ENCODE measurements at regions not wholly inside any gene's neighbourhood (a gene's known extent, or its start where the extent isn't known, plus 50 kb on each side); places are given as distances from the start of the nearest gene placed in this dataset.
A peak's percentile ranks its signal among the peaks of the same experiment; 100 is the strongest.

DNA sequence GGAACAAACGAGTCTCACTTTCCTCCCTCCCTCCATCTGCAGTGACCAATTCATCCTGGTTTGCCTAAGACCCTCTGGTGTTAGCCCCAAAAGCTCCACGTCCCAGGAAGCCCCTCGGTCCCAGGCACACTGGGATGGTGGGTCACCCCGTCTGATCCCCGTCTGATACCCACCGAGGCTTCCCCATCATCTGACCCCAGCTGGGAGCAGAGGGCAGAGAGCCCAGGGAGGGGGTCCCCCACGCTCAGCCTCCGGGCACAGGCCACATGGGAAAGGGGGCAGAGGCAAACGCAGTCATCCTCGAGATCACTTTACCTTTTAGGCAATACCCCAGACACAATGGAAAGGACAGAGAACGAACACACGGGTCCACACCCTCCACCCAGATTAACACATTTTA lies 291.6 kb upstream of the PPP2R2D start:
- Histone ChIP-seq H3K18ac (ENCODE audit: insufficient read length, low read depth, low read length) (no peak overlapping the region), H3K9me3 (ENCODE audit: control insufficient read depth, low read depth, low read length) (no peaks in the 10 kb centered on the region), H3K14ac (ENCODE audit: insufficient read depth, low read length) (peak overlapping the region; percentile 65; the same call in 1 of the 2 replicates), H4K5ac (ENCODE audit: insufficient read length, low read depth, low read length) (no peak overlapping the region), H3K9ac (ENCODE audit: extremely low read depth, insufficient read length, low read length) (no peak overlapping the region), H2AFZ (ENCODE audit: low read length) (no peak overlapping the region), H2BK120ac (ENCODE audit: low read depth, low read length, poor library complexity, severe bottlenecking) (no peak overlapping the region), H2BK20ac (ENCODE audit: low read depth, low read length, poor library complexity, severe bottlenecking) (no peak overlapping the region), H2AK5ac (ENCODE audit: insufficient read length, low read length) (no peak overlapping the region), H2BK15ac (ENCODE audit: low read depth, low read length) (no peak overlapping the region), H3K23ac (ENCODE audit: insufficient read length, low read depth, low read length) (no peak overlapping the region), H3K79me1 (ENCODE audit: insufficient read depth, low read depth, low read length, poor library complexity, severe bottlenecking) (no peaks in the 10 kb centered on the region), H4K8ac (replicated peaks; ENCODE audit: insufficient read length, low read depth, low read length) (no peak overlapping the region), H3K27me3 (ENCODE audit: insufficient read depth, low read length) (no peaks in the 10 kb centered on the region), H3K27ac (ENCODE audit: insufficient read length, low read depth, low read length) (no peak overlapping the region), H2BK5ac (ENCODE audit: insufficient read length, low read length) (no peak overlapping the region), H3K4me2 (ENCODE audit: insufficient read depth, insufficient read length, low read length) (no peak overlapping the region), H3T11ph (ENCODE audit: low read length) (no peak overlapping the region), H3K56ac (ENCODE audit: insufficient read length, low read depth, low read length) (no peak overlapping the region), H4K20me1 (ENCODE audit: control insufficient read depth, insufficient read depth, insufficient read length) (no peaks in the 10 kb centered on the region), H2BK12ac (ENCODE audit: insufficient read length, low read depth, low read length) (no peak overlapping the region), H3K23me2 (ENCODE audit: insufficient read length, low read depth, low read length, poor library complexity, severe bottlenecking) (no peaks in the 10 kb centered on the region), H3K79me2 (ENCODE audit: insufficient read depth, low read length) (no peaks in the 10 kb centered on the region), H3K4me1 (ENCODE audit: insufficient read depth, low read length) (no peaks in the 10 kb centered on the region), H3K4ac (ENCODE audit: low read depth, low read length) (no peak overlapping the region), H4K91ac (ENCODE audit: insufficient read length, low read depth, low read length) (no peak overlapping the region)
- Mint-ChIP-seq H3K4me3 (no peak overlapping the region), H3K27me3 (ENCODE audit: low read depth) (peaks cover 5% of the 10 kb centered on the region; the same call in 1 of the 2 replicates), H3K4me1 (no peaks in the 10 kb centered on the region), H3K9me3 (peaks cover 2 to 4% of the 10 kb centered on the region in 2 experiments; a peak in 3 of 5 replicates), H3K27ac (no peak overlapping the region), H3K36me3 (ENCODE audit: insufficient read depth in 1 of 3, low read depth in 3 of 3) (no peaks in the 10 kb centered on the region)
- no CpG with 5 or more reads among the region's 12 CpGs for WGBS (ENCODE audit: extremely low coverage, insufficient read length, low lambda C conversion rate)
- TF ChIP-seq, protein P1, sequence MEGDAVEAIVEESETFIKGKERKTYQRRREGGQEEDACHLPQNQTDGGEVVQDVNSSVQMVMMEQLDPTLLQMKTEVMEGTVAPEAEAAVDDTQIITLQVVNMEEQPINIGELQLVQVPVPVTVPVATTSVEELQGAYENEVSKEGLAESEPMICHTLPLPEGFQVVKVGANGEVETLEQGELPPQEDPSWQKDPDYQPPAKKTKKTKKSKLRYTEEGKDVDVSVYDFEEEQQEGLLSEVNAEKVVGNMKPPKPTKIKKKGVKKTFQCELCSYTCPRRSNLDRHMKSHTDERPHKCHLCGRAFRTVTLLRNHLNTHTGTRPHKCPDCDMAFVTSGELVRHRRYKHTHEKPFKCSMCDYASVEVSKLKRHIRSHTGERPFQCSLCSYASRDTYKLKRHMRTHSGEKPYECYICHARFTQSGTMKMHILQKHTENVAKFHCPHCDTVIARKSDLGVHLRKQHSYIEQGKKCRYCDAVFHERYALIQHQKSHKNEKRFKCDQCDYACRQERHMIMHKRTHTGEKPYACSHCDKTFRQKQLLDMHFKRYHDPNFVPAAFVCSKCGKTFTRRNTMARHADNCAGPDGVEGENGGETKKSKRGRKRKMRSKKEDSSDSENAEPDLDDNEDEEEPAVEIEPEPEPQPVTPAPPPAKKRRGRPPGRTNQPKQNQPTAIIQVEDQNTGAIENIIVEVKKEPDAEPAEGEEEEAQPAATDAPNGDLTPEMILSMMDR (conservative IDR thresholded peaks at IDR 0.05), result no peak
- no peak for DNase-seq
